K562 (cell line): ENCODE measurements at regions not wholly inside any gene's neighbourhood (a gene's known extent, or its start where the extent isn't known, plus 50 kb on each side); places are given as distances from the start of the nearest gene placed in this dataset.

ENCODE experiments used
- CBX2 ChIP-seq: fragments of 200-600 bp; sonication (generic); IDR thresholded peaks from one replicate; pipeline ENCODE4 v1.6.1; 2012; ENCODE audit warnings: mild to moderate bottlenecking, low read length, inconsistent platforms; ENCODE audit not compliant: insufficient read depth, poor library complexity, severe bottlenecking
- EWSR1 ChIP-seq: fragments of 450-650 bp; IDR thresholded peaks from 2 replicates; pipeline ENCODE4 v1.6.1; 2018; ENCODE audit warnings: borderline replicate concordance, mild to moderate bottlenecking, low read depth, moderate library complexity; ENCODE audit not compliant: partially characterized antibody
- IRF2 ChIP-seq: sonication (generic); formaldehyde crosslinking; IDR thresholded peaks from 2 replicates; pipeline ENCODE4 v1.8.1; 2022; ENCODE audit warnings: mild to moderate bottlenecking, missing genetic modification reagents
- MYBL2 ChIP-seq, 2 experiments: fragments of 450-650 bp in 1 of 2; sonication (generic) in 1 of 2; formaldehyde crosslinking in 1 of 2; IDR thresholded peaks; 2 replicates each; pipeline versions ENCODE4 v1.6.1 to v1.8.1; 2017 to 2022; ENCODE audit warnings: borderline replicate concordance in 1 of 2, inconsistent platforms in 1 of 2, low read depth in 1 of 2, mild to moderate bottlenecking in 1 of 2, missing genetic modification reagents in 1 of 2, moderate library complexity in 1 of 2
- PHB2 ChIP-seq: fragments of 450-650 bp; IDR thresholded peaks from 2 replicates; pipeline ENCODE4 v1.6.1; 2017; ENCODE audit warnings: low read depth
- SRSF9 ChIP-seq: fragments of 200-400 bp; formaldehyde crosslinking; IDR thresholded peaks from 2 replicates; pipeline ENCODE4 v1.6.1; 2017; ENCODE audit warnings: low read depth, low read length, borderline replicate concordance
- TF ChIP-seq, protein P1 (sequence below), 2 experiments: fragments of 450-650 bp; IDR thresholded peaks; 2 replicates each; pipeline ENCODE4 v1.6.1; 2018; ENCODE audit warnings: mild to moderate bottlenecking in 2 of 2, low read depth in 1 of 2; ENCODE audit not compliant: partially characterized antibody in 2 of 2

DNA sequence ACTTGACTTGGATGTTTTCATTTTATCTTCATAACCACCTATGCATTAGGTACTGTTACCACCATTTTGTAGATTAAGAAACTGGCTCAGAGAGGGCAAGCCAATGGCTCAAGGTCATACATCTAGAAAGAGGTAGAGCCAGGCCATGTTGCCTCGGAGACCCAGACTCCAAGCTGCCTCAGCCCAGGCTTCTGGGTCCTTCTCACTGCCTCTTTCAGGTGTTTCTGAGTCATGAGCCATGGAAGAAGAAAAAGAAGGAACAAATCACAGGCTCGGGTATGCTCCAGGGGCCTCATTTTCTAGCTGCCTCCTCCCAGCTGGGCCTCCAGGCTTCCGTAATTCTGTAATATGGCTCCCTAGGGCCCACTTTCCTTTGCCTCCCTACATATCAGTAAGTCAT is 226.5 kb upstream of the TOPAZ1 start (continued):
- TF ChIP-seq SRSF9 (no peak), CBX2 (no peak), PHB2 (no peak), IRF2 (CRISPR knock-in tag) (no peak), MYBL2 (IDR thresholded peaks at IDR 0.05; ENCODE audit: low read depth) (no peak), MYBL2 (CRISPR knock-in tag; IDR thresholded peaks at IDR 0.05; ENCODE audit: borderline replicate concordance) (no peak), EWSR1 (no peak)
- TF ChIP-seq, protein P1, sequence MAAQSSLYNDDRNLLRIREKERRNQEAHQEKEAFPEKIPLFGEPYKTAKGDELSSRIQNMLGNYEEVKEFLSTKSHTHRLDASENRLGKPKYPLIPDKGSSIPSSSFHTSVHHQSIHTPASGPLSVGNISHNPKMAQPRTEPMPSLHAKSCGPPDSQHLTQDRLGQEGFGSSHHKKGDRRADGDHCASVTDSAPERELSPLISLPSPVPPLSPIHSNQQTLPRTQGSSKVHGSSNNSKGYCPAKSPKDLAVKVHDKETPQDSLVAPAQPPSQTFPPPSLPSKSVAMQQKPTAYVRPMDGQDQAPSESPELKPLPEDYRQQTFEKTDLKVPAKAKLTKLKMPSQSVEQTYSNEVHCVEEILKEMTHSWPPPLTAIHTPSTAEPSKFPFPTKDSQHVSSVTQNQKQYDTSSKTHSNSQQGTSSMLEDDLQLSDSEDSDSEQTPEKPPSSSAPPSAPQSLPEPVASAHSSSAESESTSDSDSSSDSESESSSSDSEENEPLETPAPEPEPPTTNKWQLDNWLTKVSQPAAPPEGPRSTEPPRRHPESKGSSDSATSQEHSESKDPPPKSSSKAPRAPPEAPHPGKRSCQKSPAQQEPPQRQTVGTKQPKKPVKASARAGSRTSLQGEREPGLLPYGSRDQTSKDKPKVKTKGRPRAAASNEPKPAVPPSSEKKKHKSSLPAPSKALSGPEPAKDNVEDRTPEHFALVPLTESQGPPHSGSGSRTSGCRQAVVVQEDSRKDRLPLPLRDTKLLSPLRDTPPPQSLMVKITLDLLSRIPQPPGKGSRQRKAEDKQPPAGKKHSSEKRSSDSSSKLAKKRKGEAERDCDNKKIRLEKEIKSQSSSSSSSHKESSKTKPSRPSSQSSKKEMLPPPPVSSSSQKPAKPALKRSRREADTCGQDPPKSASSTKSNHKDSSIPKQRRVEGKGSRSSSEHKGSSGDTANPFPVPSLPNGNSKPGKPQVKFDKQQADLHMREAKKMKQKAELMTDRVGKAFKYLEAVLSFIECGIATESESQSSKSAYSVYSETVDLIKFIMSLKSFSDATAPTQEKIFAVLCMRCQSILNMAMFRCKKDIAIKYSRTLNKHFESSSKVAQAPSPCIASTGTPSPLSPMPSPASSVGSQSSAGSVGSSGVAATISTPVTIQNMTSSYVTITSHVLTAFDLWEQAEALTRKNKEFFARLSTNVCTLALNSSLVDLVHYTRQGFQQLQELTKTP (IDR thresholded peaks at IDR 0.05; ENCODE audit: low read depth in 1 of 2, partially characterized antibody in 2 of 2): no peak
